Heart left ventricle (tissue), 13 donors: ENCODE measurements at regions not wholly inside any gene's neighbourhood (a gene's known extent, or its start where the extent isn't known, plus 50 kb on each side); places are given as distances from the start of the nearest gene placed in this dataset.

Experiments used
- CTCF ChIP-seq, 12 donors: fragments of 200-600 bp; sonication (generic) in 4 of 12; IDR thresholded peaks; one replicate each; pipeline versions ENCODE4 v1.5.0 to v1.8.0; 2018 to 2022; ENCODE audit warnings: antibody characterized with exemption in 12 of 12, mild to moderate bottlenecking in 5 of 12
- POLR2A ChIP-seq, 2 donors: fragments of 450-650 bp; IDR thresholded peaks; one replicate each; pipeline ENCODE4 v1.6.1; 2017; ENCODE audit warnings: antibody characterized with exemption in 2 of 2, mild to moderate bottlenecking in 2 of 2, moderate library complexity in 2 of 2
- donor health status: ischemic (EF 13 %, LVEDD 7.1; RV severe dilation, severe dysfunction).
- donor health status: DM: no; HTN: yes; CAD: no.
- donor health status: DM: no; HTN: no; CAD: no.
- donor health status: ischemic (EF 25% LVEDD 6.9; RV normal size, moderate dysfunction).
- donor health status: ischemic (EF 25% LVEDD 5.7; RV mildly dilated, moderate dysfunction).
- donor health status: ischemic (EF 35%, LVEDD 5.7; RV mildly dilated, moderate dysfunction).
- donor health status: nonischemic (EF 11% LVEDD 7.7; RV severe dilation, severe dysfunction).
- donor health status: DM: yes; HTN: yes; CAD: no.
- donor health status: PGD.
- donor health status: ischemic (EF 29% LVEDD 5.4; RV normal size, mild dysfunction).
- donor health status: nonischemic (EF 23%, LVEDD 6.1; RV moderate dilation, normal function).

DNA sequence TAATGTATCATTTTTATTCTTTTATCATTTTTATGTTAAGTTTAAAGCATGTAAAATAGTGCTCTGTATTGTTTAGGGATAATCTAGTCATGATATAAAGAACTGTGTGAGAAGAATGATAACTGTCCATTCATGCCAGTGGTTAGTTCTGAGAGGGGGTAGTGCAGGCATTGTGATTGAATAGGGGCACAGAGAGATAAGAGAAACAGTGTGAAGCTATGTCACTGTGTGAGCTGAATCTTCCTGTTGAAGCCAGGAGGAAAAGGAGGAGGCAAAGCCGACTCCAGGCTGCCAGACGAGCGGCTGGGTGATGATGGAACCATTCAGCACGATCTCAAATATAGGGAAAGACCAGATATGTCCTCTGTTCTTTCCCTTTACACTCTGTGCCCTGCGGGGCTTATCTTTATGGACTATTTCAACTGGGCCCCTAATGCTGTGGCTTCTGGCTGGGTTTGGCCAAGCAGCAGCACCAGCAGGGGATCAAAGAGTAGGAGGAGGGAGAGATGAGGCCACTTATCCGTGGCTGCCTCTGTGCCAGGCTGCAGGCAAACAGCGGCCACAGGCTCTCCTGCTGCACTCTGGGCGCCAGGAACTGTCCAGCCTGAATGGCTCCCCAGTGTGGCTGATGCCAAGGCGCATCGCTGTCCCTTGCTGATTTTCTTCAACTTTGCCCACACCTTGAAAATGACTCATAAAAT is 128.0 kb downstream of the SPP2 start:
- TF ChIP-seq CTCF (IDR thresholded peaks at IDR 0.05) = no peak
- no peak for TF ChIP-seq POLR2A (IDR thresholded peaks at IDR 0.05)
